GM23338 (cell line): ENCODE measurements at regions not wholly inside any gene's neighbourhood (a gene's known extent, or its start where the extent isn't known, plus 50 kb on each side); places are given as distances from the start of the nearest gene placed in this dataset.

Experiments
- ATAC-seq: fragments of 200-7000 bp; cut with Tn5 transposase; 3 replicates; pipeline ENCODE4 v1.9.1; 2020
- DNase-seq: peaks from one replicate; pipeline ENCODE4 v3.0.0-alpha.2; 2015; ENCODE audit warnings: low spot score
- H2AFZ ChIP-seq: fragments of 200-600 bp; sonication (generic); 2 replicates; pipeline ENCODE4 v1.8.0; 2016; ENCODE audit warnings: antibody characterized with exemption, mild to moderate bottlenecking, moderate library complexity
- H3F3A ChIP-seq: fragments of 200-600 bp; sonication (generic); replicated peaks from 2 replicates; pipeline ENCODE4 v1.8.0; 2017; ENCODE audit warnings: antibody characterized with exemption, mixed run types, low read depth
- H3K27ac ChIP-seq: fragments of 200-600 bp; sonication (generic); 2 replicates; pipeline ENCODE4 v1.6.1; 2016; ENCODE audit warnings: low read depth
- H3K27me3 ChIP-seq: fragments of 200-600 bp; sonication (generic); 2 replicates; pipeline ENCODE4 v1.8.0; 2016; ENCODE audit warnings: mild to moderate bottlenecking, mixed run types, moderate library complexity; ENCODE audit not compliant: insufficient read depth
- H3K36me3 ChIP-seq: fragments of 200-600 bp; sonication (generic); 2 replicates; pipeline ENCODE4 v1.8.0; 2016; ENCODE audit warnings: mild to moderate bottlenecking; ENCODE audit not compliant: insufficient read depth
- H3K4me1 ChIP-seq: fragments of 200-600 bp; sonication (generic); 2 replicates; pipeline ENCODE4 v1.8.0; 2016; ENCODE audit warnings: mild to moderate bottlenecking, moderate library complexity; ENCODE audit not compliant: insufficient read depth
- H3K4me2 ChIP-seq: fragments of 200-600 bp; sonication (generic); 2 replicates; pipeline ENCODE4 v1.7.1; 2017; ENCODE audit warnings: mixed run types
- H3K4me3 ChIP-seq: fragments of 200-600 bp; sonication (generic); 2 replicates; pipeline ENCODE4 v1.6.1; 2016; ENCODE audit warnings: mixed run types
- H3K79me2 ChIP-seq: fragments of 200-600 bp; sonication (generic); replicated peaks from 2 replicates; pipeline ENCODE4 v1.8.0; 2017; ENCODE audit warnings: mild to moderate bottlenecking; ENCODE audit not compliant: insufficient read depth
- H3K9me2 ChIP-seq: fragments of 200-600 bp; sonication (generic); 2 replicates; pipeline ENCODE4 v1.8.0; 2017; ENCODE audit not compliant: insufficient read depth
- H4K20me1 ChIP-seq: fragments of 200-600 bp; sonication (generic); replicated peaks from 2 replicates; pipeline ENCODE4 v1.8.0; 2017; ENCODE audit warnings: mild to moderate bottlenecking; ENCODE audit not compliant: insufficient read depth
- H3K27ac Mint-ChIP-seq: 2 replicates; pipeline ENCODE4 v1.8.0; 2020; ENCODE audit warnings: inconsistent platforms, mild to moderate bottlenecking, moderate library complexity, mixed read lengths
- H3K27me3 Mint-ChIP-seq: 3 replicates; pipeline ENCODE4 v1.8.0; 2022; ENCODE audit warnings: low read depth, mild to moderate bottlenecking, moderate library complexity, mixed read lengths, inconsistent platforms; ENCODE audit not compliant: insufficient read depth, poor library complexity
- H3K36me3 Mint-ChIP-seq: 3 replicates; pipeline ENCODE4 v1.8.0; 2021; ENCODE audit warnings: low read depth, mild to moderate bottlenecking, inconsistent platforms, moderate library complexity, mixed read lengths
- H3K4me1 Mint-ChIP-seq: 3 replicates; pipeline ENCODE4 v1.8.0; 2020; ENCODE audit warnings: mild to moderate bottlenecking, inconsistent platforms, mixed read lengths
- H3K4me3 Mint-ChIP-seq: 3 replicates; pipeline ENCODE4 v1.8.0; 2021; ENCODE audit warnings: moderate library complexity, mild to moderate bottlenecking, inconsistent platforms, mixed read lengths
- H3K9me3 Mint-ChIP-seq: 3 replicates; pipeline ENCODE4 v1.8.0; 2020; ENCODE audit warnings: moderate library complexity, mild to moderate bottlenecking, inconsistent platforms, mixed read lengths
- CREB1 ChIP-seq: fragments of 250-450 bp; sonication (Bioruptor Pico); IDR thresholded peaks from 2 replicates; pipeline ENCODE4 v1.5.0; 2020; ENCODE audit warnings: low read depth, mild to moderate bottlenecking, moderate library complexity
- CTCF ChIP-seq, 2 experiments: fragments of 200-600 bp in 1 of 2; sonication (generic) in 1 of 2; conservative IDR thresholded peaks; 2 replicates each; pipeline versions ENCODE4 v1.5.1 to v1.6.1; 2016 to 2017; ENCODE audit warnings: antibody characterized with exemption in 2 of 2, low read depth in 2 of 2, mild to moderate bottlenecking in 2 of 2, moderate library complexity in 1 of 2
- ETS1 ChIP-seq: IDR thresholded peaks from 2 replicates; pipeline ENCODE4 v1.6.1; 2016; ENCODE audit warnings: antibody characterized with exemption
- EZH2 ChIP-seq: fragments of 200-600 bp; sonication (generic); IDR thresholded peaks from one replicate; pipeline ENCODE4 v1.8.0; 2017; ENCODE audit warnings: antibody characterized with exemption, mild to moderate bottlenecking, low read depth; ENCODE audit not compliant: unreplicated experiment
- EZH2phosphoT487 ChIP-seq: fragments of 200-600 bp; sonication (generic); IDR thresholded peaks from one replicate; pipeline ENCODE4 v1.8.1; 2018; ENCODE audit warnings: antibody characterized with exemption; ENCODE audit not compliant: unreplicated experiment
- JUNB ChIP-seq: IDR thresholded peaks from one replicate; pipeline ENCODE4 v1.6.1; 2016; ENCODE audit warnings: antibody characterized with exemption; ENCODE audit not compliant: unreplicated experiment
- NANOG ChIP-seq: IDR thresholded peaks from 2 replicates; pipeline ENCODE4 v1.6.1; 2016; ENCODE audit warnings: antibody characterized with exemption, borderline replicate concordance
- POLR2AphosphoS5 ChIP-seq: IDR thresholded peaks from 2 replicates; pipeline ENCODE4 v1.6.1; 2016; ENCODE audit warnings: antibody characterized with exemption, low read depth
- REST ChIP-seq: IDR thresholded peaks from one replicate; pipeline ENCODE4 v1.6.1; 2018; ENCODE audit warnings: antibody characterized with exemption; ENCODE audit not compliant: unreplicated experiment
- STAT1 ChIP-seq: IDR thresholded peaks from one replicate; pipeline ENCODE4 v1.6.1; 2016; ENCODE audit warnings: antibody characterized with exemption; ENCODE audit not compliant: unreplicated experiment
- ZNF114 ChIP-seq: fragments of 250-450 bp; sonication (Bioruptor Pico); IDR thresholded peaks from 2 replicates; pipeline ENCODE4 v1.5.0; 2020; ENCODE audit warnings: mild to moderate bottlenecking, moderate library complexity
- ZNF331 ChIP-seq: fragments of 250-450 bp; sonication (Bioruptor Pico); IDR thresholded peaks from 2 replicates; pipeline ENCODE4 v1.5.0; 2020; ENCODE audit warnings: low read depth, mild to moderate bottlenecking, moderate library complexity
- TF ChIP-seq, protein P1 (sequence below): fragments of 250-450 bp; sonication (Bioruptor Pico); IDR thresholded peaks from 2 replicates; pipeline ENCODE4 v1.5.0; 2020; ENCODE audit warnings: mild to moderate bottlenecking, moderate library complexity

DNA sequence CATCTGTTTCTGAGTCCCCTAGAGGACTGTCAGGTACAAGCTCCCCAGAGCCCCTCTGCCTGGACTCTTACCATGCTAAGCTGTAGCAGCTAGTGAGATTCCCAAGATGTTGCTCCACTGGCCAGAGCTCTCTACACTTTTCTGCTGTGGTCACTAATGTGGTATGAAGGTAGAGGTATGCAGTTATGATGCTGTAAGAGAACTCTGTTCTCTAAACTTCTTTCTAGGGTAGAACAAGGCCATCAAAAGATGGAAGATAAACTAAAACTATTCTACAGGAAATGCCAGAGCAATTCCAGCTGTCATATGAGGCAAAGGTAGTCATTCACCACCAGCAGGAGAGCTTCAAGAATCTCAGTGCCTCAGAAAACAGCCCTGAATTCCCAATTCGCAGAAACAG, 517.4 kb upstream of the ARRDC4 start:
- no peak for TF ChIP-seq ZNF331 (CRISPR knock-in tag)
- TF ChIP-seq ZNF114 (CRISPR knock-in tag): no peak
- no peak for TF ChIP-seq POLR2AphosphoS5
- no peak for TF ChIP-seq CREB1
- no peak for TF ChIP-seq EZH2phosphoT487
- no peak for TF ChIP-seq ETS1
- TF ChIP-seq JUNB: no peak
- TF ChIP-seq REST: no peak
- no peak for TF ChIP-seq CTCF (conservative IDR thresholded peaks at IDR 0.05; ENCODE audit: low read depth in 2 of 2)
- TF ChIP-seq NANOG: no peak
- TF ChIP-seq, protein P1, sequence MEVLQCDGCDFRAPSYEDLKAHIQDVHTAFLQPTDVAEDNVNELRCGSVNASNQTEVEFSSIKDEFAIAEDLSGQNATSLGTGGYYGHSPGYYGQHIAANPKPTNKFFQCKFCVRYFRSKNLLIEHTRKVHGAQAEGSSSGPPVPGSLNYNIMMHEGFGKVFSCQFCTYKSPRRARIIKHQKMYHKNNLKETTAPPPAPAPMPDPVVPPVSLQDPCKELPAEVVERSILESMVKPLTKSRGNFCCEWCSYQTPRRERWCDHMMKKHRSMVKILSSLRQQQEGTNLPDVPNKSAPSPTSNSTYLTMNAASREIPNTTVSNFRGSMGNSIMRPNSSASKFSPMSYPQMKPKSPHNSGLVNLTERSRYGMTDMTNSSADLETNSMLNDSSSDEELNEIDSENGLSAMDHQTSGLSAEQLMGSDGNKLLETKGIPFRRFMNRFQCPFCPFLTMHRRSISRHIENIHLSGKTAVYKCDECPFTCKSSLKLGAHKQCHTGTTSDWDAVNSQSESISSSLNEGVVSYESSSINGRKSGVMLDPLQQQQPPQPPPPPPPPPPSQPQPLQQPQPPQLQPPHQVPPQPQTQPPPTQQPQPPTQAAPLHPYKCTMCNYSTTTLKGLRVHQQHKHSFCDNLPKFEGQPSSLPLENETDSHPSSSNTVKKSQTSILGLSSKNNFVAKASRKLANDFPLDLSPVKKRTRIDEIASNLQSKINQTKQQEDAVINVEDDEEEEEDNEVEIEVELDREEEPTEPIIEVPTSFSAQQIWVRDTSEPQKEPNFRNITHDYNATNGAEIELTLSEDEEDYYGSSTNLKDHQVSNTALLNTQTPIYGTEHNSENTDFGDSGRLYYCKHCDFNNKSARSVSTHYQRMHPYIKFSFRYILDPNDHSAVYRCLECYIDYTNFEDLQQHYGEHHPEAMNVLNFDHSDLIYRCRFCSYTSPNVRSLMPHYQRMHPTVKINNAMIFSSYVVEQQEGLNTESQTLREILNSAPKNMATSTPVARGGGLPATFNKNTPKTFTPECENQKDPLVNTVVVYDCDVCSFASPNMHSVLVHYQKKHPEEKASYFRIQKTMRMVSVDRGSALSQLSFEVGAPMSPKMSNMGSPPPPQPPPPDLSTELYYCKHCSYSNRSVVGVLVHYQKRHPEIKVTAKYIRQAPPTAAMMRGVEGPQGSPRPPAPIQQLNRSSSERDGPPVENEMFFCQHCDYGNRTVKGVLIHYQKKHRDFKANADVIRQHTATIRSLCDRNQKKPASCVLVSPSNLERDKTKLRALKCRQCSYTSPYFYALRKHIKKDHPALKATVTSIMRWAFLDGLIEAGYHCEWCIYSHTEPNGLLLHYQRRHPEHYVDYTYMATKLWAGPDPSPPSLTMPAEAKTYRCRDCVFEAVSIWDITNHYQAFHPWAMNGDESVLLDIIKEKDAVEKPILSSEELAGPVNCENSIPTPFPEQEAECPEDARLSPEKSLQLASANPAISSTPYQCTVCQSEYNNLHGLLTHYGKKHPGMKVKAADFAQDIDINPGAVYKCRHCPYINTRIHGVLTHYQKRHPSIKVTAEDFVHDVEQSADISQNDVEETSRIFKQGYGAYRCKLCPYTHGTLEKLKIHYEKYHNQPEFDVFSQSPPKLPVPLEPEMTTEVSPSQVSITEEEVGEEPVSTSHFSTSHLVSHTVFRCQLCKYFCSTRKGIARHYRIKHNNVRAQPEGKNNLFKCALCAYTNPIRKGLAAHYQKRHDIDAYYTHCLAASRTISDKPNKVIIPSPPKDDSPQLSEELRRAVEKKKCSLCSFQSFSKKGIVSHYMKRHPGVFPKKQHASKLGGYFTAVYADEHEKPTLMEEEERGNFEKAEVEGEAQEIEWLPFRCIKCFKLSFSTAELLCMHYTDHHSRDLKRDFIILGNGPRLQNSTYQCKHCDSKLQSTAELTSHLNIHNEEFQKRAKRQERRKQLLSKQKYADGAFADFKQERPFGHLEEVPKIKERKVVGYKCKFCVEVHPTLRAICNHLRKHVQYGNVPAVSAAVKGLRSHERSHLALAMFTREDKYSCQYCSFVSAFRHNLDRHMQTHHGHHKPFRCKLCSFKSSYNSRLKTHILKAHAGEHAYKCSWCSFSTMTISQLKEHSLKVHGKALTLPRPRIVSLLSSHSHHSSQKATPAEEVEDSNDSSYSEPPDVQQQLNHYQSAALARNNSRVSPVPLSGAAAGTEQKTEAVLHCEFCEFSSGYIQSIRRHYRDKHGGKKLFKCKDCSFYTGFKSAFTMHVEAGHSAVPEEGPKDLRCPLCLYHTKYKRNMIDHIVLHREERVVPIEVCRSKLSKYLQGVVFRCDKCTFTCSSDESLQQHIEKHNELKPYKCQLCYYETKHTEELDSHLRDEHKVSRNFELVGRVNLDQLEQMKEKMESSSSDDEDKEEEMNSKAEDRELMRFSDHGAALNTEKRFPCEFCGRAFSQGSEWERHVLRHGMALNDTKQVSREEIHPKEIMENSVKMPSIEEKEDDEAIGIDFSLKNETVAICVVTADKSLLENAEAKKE: no peak
- no peak for TF ChIP-seq STAT1
- TF ChIP-seq EZH2: no peak
- Mint-ChIP-seq H3K9me3 (peaks cover 9% of the 10 kb centered on the region; the same call in 2 of the 3 replicates), H3K27me3 (no peaks in the 10 kb centered on the region), H3K36me3 (no peaks in the 10 kb centered on the region; the same call in 2 of the 3 replicates), H3K27ac (no peak overlapping the region), H3K4me3 (no peak overlapping the region), H3K4me1 (no peaks in the 10 kb centered on the region)
- Histone ChIP-seq H3K4me3 (no peak overlapping the region), H3K9me2 (no peaks in the 10 kb centered on the region), H2AFZ (no peak overlapping the region), H4K20me1 (no peaks in the 10 kb centered on the region), H3K79me2 (no peaks in the 10 kb centered on the region), H3K27me3 (no peaks in the 10 kb centered on the region), H3F3A (no peaks in the 10 kb centered on the region), H3K27ac (no peak overlapping the region), H3K4me2 (no peak overlapping the region), H3K4me1 (no peaks in the 10 kb centered on the region), H3K36me3 (no peaks in the 10 kb centered on the region)
- ATAC-seq: no peak
- no peak for DNase-seq
